BLaER1 treated with 17β-estradiol and CSF1 and Interleukin-3, amounts not matched to agents 10 nM and 100 nM (cell line): ENCODE measurements at regions not wholly inside any gene's neighbourhood (a gene's known extent, or its start where the extent isn't known, plus 50 kb on each side); places are given as distances from the start of the nearest gene placed in this dataset.

ENCODE experiments used
- H3K27ac ChIP-seq, 11 experiments: shearing (Covaris generic); formaldehyde crosslinking; 2 replicates each; pipeline ENCODE4 v1.8.1; 2022
- H3K27me3 ChIP-seq, 11 experiments: shearing (Covaris generic); formaldehyde crosslinking; 2 replicates each; pipeline ENCODE4 v1.8.1; 2022
- H3K36me3 ChIP-seq, 11 experiments: shearing (Covaris generic); formaldehyde crosslinking; 2 replicates each; pipeline ENCODE4 v1.8.1; 2022
- H3K4me1 ChIP-seq, 10 experiments: shearing (Covaris generic); formaldehyde crosslinking; 2 replicates each; pipeline ENCODE4 v1.8.1; 2022
- H3K4me2 ChIP-seq, 11 experiments: shearing (Covaris generic); formaldehyde crosslinking; 2 replicates each; pipeline ENCODE4 v1.8.1; 2022
- H3K4me3 ChIP-seq, 10 experiments: shearing (Covaris generic); formaldehyde crosslinking; 2 replicates each; pipeline ENCODE4 v1.8.1; 2022
- H3K9ac ChIP-seq, 11 experiments: shearing (Covaris generic); formaldehyde crosslinking; 2 replicates each; pipeline ENCODE4 v1.8.1; 2022
- H3K9me3 ChIP-seq, 11 experiments: shearing (Covaris generic); formaldehyde crosslinking; replicated peaks in 1 of 11; 2 replicates each; pipeline ENCODE4 v1.8.1; 2022
- H4K20me1 ChIP-seq, 11 experiments: shearing (Covaris generic); formaldehyde crosslinking; 2 replicates each; pipeline ENCODE4 v1.8.1; 2022
- Cebpa-rat ChIP-seq, 11 experiments: shearing (Covaris generic); IDR thresholded peaks; 2 replicates each; pipeline ENCODE4 v1.8.1; 2022

DNA sequence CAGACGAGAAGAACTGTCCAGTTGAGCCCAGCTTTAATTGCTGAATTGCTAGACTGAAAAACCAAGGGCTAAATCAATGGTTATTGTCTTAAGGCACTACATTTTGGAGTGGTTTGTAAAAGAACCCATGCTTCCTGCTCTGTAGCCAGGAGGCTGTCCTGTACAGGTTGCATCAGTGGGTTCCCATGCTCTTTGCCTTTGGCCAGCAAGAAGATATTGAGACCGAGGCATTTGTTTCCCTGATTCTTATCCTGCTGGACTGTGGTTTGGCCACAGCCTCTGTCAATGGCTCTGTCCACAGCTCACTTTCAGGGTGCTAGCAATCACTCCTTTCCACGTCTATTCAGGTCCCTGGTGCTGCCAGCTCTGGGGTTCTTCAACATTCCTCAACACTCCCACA lies 89.6 kb downstream of the FAM43A start:
- Histone ChIP-seq H3K36me3 (no peaks in the 10 kb centered on the region), H3K4me3 (no peak overlapping the region), H4K20me1 (no peaks in the 10 kb centered on the region), H3K27ac (no peak overlapping the region), H3K9me3 (0 out of 22 replicates have a peak, but pooled peaks cover 0 to 6% (median 0%) of the 10 kb centered on the region in 11 experiments), H3K27me3 (no peaks in the 10 kb centered on the region), H3K4me1 (peaks cover 9 to 24% (median 17%) of the 10 kb centered on the region in 10 experiments; a peak in 17 of 20 replicates), H3K9ac (no peak overlapping the region), H3K4me2 (no peak overlapping the region)
- no peak for TF ChIP-seq Cebpa-rat (IDR thresholded peaks at IDR 0.05)

DNA sequence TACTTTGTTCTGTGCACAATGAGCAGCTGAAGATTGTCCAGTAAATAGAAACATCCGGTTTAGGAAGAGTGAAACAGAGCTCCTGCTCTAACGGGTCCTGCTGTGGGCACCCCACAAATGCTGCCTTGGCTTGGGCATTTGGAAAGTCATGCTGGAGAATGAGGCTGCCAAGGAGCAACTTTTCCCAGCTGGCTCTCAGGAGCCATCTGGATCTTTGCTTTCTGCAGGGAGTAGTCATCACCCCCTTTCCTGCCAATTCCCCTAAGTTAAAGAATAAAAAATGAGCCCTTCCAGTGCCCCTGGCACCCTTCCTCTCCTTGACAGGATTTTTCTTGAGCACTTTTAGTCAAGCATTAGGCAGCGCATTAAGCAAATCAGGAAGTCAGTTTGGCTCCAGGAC lies 90.0 kb downstream of the FAM43A start:
- Histone ChIP-seq H3K4me2 (0 out of 22 replicates have a peak overlapping the region, but pooled peaks of 1 of the 11 experiments have one; percentile 8), H3K4me1 (peaks cover 9 to 21% (median 17%) of the 10 kb centered on the region in 10 experiments; a peak in 17 of 20 replicates), H3K27ac (no peak overlapping the region), H3K9ac (no peak overlapping the region), H3K4me3 (no peak overlapping the region), H3K27me3 (no peaks in the 10 kb centered on the region), H3K36me3 (no peaks in the 10 kb centered on the region), H3K9me3 (0 out of 22 replicates have a peak, but pooled peaks cover 0 to 6% (median 0%) of the 10 kb centered on the region in 11 experiments), H4K20me1 (no peaks in the 10 kb centered on the region)
- TF ChIP-seq Cebpa-rat (IDR thresholded peaks at IDR 0.05), result no peak

DNA sequence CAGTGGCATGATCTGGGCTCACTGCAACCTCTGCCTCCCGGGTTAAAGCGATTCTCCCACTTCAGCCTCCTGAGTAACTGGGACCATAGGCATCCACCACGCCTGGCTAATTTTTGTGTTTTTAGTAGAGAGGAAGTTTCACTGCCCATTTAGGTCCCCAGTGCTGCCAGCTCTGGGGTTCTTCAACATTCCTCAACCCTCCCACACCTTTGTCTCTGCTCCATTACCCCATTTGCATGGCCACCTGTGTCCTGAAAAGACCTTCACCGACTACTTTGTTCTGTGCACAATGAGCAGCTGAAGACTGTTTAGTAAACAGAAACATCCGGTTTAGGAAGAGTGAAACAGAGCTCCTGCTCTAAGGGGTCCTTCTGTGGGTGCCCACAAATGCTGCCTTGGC lies 92.0 kb downstream of the FAM43A start:
- peak overlapping the region in 10 of 11 experiments; percentile 5 to 64 (median 48); a peak in 18 of 22 replicates for H3K4me2 ChIP-seq
- H3K36me3 ChIP-seq, result no peaks in the 10 kb centered on the region
- peaks cover 11 to 24% (median 17%) of the 10 kb centered on the region in 10 experiments for H3K4me1 ChIP-seq
- H3K27ac ChIP-seq, result no peak overlapping the region
- H3K4me3 ChIP-seq, result no peak overlapping the region
- no peak overlapping the region for H3K9ac ChIP-seq
- H3K27me3 ChIP-seq, result no peaks in the 10 kb centered on the region
- 0 out of 22 replicates have a peak, but pooled peaks cover 0 to 6% (median 0%) of the 10 kb centered on the region in 11 experiments for H3K9me3 ChIP-seq
- no peak for TF ChIP-seq Cebpa-rat (IDR thresholded peaks at IDR 0.05)
- H4K20me1 ChIP-seq, result no peaks in the 10 kb centered on the region

DNA sequence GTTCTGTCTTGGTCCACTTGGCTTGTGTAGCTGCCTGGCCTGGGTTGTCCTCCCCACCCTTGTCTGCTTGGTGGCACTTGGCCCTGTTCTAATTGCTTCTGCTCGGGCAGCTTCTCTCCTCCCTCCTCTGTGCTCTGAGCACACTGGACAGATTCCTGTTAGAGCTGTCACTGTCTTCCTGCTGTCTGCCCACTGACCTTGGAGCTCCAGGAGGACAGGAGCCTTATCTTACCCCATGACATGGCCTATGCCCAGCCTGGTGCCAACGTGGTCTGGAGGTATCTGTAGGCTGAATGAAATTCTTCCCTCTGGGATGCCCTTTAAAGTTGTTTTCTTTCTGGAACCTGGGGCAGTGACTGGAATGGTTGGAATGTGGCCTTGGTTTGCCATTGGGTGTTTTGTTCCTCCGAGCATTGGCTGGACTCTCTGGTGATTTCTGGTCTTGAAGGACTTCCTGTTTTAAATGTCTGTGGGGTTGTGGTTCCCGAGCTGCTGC lies 94.1 kb downstream of the FAM43A start:
- Histone ChIP-seq H4K20me1 (no peaks in the 10 kb centered on the region), H3K27me3 (no peaks in the 10 kb centered on the region), H3K9ac (no peak overlapping the region), H3K4me1 (peaks cover 11 to 24% (median 15%) of the 10 kb centered on the region in 10 experiments), H3K9me3 (0 out of 22 replicates have a peak, but pooled peaks cover 0 to 6% (median 0%) of the 10 kb centered on the region in 11 experiments), H3K4me2 (peak overlapping the region in 2 of 11 experiments; percentile 4 to 20; a peak in 1 of 22 replicates), H3K36me3 (no peaks in the 10 kb centered on the region), H3K27ac (no peak overlapping the region), H3K4me3 (no peak overlapping the region)
- TF ChIP-seq Cebpa-rat (IDR thresholded peaks at IDR 0.05), result no peak

DNA sequence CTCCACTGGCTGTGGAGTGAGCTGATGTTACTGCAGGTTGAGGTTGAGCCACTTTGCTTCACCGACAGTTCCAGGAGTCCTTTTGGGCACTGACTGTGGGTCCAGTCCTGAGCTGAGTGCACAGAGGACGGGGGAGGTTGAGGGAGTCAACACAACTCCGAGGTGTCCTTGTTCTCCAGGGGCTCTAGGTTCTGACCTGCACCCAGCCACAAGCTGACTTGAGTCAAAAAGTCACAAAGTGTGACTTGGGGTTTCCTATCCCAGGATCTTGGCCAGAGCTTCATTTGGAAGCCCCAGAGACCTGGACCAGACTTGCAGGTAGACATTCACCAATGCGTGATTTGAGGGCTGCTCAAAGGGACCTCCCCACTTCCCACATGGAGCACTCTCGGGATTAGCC lies 95.0 kb downstream of the FAM43A start:
- Histone ChIP-seq H3K36me3 (no peaks in the 10 kb centered on the region), H3K4me3 (no peak overlapping the region), H4K20me1 (no peaks in the 10 kb centered on the region), H3K27me3 (no peaks in the 10 kb centered on the region), H3K4me2 (no peak overlapping the region), H3K9ac (no peak overlapping the region), H3K9me3 (0 out of 22 replicates have a peak, but pooled peaks cover 0 to 6% (median 0%) of the 10 kb centered on the region in 11 experiments), H3K4me1 (peaks cover 15 to 34% (median 19%) of the 10 kb centered on the region in 10 experiments), H3K27ac (no peak overlapping the region)
- no peak for TF ChIP-seq Cebpa-rat (IDR thresholded peaks at IDR 0.05)

DNA sequence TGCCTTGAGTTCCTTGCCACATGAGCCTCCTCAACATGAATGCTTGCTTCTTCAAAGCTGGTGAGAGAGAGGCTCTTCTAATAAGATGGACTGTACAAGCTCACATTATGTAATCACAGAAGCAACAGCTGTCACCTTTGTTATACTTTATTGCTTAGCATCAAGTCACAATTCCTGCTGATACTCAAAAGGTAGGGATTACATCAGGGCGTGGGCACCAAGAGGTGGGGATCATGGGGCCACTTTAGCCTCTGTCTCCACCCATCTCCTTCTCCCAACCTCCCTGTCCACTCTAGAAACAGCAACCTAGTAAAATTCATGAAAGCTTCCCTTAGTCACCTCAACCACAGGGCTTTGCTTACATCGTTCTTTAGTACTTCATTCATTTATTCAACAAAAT lies 95.9 kb downstream of the FAM43A start:
- H3K27ac ChIP-seq, result no peak overlapping the region

DNA sequence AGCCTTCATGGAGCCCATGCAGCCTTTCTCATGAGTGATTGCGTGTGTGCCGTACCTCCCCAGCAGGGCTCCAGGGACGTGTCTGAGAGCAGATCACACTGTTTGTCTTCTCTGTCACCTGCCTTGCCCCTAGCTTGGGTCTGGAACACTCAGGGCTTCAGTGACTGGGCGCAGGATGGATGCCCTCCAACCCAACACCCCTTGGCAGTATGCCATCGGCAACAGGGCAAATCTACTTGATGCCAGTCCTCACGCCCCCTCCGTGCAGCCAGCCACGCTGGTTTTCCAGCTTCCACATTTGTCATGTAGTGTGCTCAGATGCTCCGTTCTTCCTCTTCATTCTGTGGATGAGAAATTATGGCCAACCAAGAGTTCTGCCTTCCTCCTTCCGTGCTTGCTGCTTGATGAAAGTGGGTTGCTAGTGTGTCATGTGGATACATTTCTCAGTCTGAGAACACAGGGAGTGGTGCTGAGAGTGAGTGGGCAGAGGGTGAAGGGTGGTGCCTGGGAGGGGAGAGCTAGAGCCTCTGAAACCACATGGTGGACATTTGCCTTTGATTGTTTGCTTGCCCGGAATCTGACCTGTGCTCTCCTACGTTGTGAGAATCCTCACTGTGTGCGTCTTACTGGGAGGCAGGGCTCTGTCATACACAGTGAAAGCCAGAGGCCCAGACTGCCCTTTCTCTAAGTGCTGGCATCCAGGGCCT lies 97.2 kb downstream of the FAM43A start:
- Histone ChIP-seq H3K9ac (no peak overlapping the region), H3K4me1 (peaks cover 4 to 36% (median 12%) of the 10 kb centered on the region in 10 experiments), H3K4me3 (no peak overlapping the region), H3K27me3 (no peaks in the 10 kb centered on the region), H3K36me3 (no peaks in the 10 kb centered on the region), H4K20me1 (no peaks in the 10 kb centered on the region), H3K27ac (no peak overlapping the region), H3K4me2 (peak overlapping the region in 2 of 11 experiments; percentile 15 to 28; a peak in 3 of 22 replicates), H3K9me3 (0 out of 22 replicates have a peak, but pooled peaks cover 0 to 6% (median 0%) of the 10 kb centered on the region in 11 experiments)
- no peak for TF ChIP-seq Cebpa-rat (IDR thresholded peaks at IDR 0.05)

More for the DNA sequence above, 95.9 kb downstream of the FAM43A start:
- Histone ChIP-seq H3K27me3 (no peaks in the 10 kb centered on the region), H3K36me3 (no peaks in the 10 kb centered on the region), H3K4me2 (no peak overlapping the region), H3K9me3 (0 out of 22 replicates have a peak, but pooled peaks cover 0 to 6% (median 0%) of the 10 kb centered on the region in 11 experiments), H3K4me3 (no peak overlapping the region), H3K4me1 (peaks cover 15 to 40% (median 21%) of the 10 kb centered on the region in 10 experiments), H3K9ac (no peak overlapping the region), H4K20me1 (no peaks in the 10 kb centered on the region)
- no peak for TF ChIP-seq Cebpa-rat (IDR thresholded peaks at IDR 0.05)

DNA sequence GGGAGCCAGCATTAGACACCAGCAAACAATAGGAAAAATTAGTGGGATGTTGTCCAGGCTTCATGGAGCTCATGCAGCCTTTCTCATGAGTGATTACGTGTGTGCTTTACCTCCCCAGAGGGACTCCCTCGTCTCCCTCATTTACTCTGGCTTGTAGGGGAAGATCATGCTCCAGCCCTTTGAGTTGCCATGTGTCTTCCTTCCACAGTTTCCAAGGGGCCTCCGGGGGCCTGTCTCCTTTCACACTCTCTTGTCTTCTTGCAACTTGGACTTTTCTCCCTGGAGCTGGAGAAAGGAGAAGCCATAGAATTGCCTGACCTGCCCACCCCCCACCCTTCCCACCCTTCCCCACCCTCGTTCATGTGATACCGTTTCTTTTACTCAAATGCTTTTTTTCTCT lies 98.7 kb downstream of the FAM43A start:
- Histone ChIP-seq H3K9ac (no peak overlapping the region), H3K9me3 (0 out of 22 replicates have a peak, but pooled peaks cover 0 to 6% (median 0%) of the 10 kb centered on the region in 11 experiments), H3K4me3 (no peak overlapping the region), H3K4me1 (peaks cover 0 to 32% (median 8%) of the 10 kb centered on the region in 10 experiments; a peak in 10 of 20 replicates), H3K27ac (no peak overlapping the region), H3K4me2 (no peak overlapping the region), H3K27me3 (no peaks in the 10 kb centered on the region), H3K36me3 (no peaks in the 10 kb centered on the region), H4K20me1 (no peaks in the 10 kb centered on the region)
- no peak for TF ChIP-seq Cebpa-rat (IDR thresholded peaks at IDR 0.05)

DNA sequence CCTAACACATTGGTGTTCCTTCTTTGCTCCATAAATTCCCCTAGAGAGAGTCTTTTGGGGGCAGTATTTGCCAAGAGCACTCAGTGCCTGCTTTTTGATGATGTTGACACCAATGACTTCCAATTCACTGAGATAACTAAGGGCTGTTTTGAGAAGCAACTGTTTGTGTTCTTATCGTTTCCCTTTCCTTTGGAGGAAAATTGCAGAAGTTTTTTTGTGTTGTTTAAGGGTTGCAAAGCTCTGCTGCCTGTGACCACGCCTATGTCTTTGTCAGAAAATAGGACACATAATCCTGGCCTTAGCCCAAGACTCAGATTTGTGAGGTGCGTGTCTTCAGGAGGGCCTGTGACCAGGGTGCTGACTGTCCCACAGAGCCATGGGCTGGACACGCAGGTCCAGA lies 99.6 kb downstream of the FAM43A start:
- no peak overlapping the region for H3K9ac ChIP-seq

More for the DNA sequence above, 99.6 kb downstream of the FAM43A start:
- Histone ChIP-seq H3K27ac (peak overlapping the region in 4 of 11 experiments; percentile 13 to 52 (median 39); a peak in 6 of 22 replicates), H3K27me3 (no peaks in the 10 kb centered on the region), H3K9me3 (no peaks in the 10 kb centered on the region), H3K4me3 (no peak overlapping the region), H3K36me3 (no peaks in the 10 kb centered on the region), H3K4me1 (peaks cover 0 to 27% (median 8%) of the 10 kb centered on the region in 10 experiments; a peak in 10 of 20 replicates), H4K20me1 (no peaks in the 10 kb centered on the region), H3K4me2 (peak overlapping the region in 6 of 11 experiments; percentile 2 to 52 (median 31); a peak in 10 of 22 replicates)
- no peak for TF ChIP-seq Cebpa-rat (IDR thresholded peaks at IDR 0.05)
